ENCODE measurements at regions not wholly inside any gene's neighbourhood (a gene's known extent, or its start where the extent isn't known, plus 50 kb on each side); places are given as distances from the start of the nearest gene placed in this dataset.
"Not testable (repeated sequence)": the region's sequence is repeated elsewhere in the genome, so short reads cannot be mapped to it uniquely, and the experiment has no call there.

DNA sequence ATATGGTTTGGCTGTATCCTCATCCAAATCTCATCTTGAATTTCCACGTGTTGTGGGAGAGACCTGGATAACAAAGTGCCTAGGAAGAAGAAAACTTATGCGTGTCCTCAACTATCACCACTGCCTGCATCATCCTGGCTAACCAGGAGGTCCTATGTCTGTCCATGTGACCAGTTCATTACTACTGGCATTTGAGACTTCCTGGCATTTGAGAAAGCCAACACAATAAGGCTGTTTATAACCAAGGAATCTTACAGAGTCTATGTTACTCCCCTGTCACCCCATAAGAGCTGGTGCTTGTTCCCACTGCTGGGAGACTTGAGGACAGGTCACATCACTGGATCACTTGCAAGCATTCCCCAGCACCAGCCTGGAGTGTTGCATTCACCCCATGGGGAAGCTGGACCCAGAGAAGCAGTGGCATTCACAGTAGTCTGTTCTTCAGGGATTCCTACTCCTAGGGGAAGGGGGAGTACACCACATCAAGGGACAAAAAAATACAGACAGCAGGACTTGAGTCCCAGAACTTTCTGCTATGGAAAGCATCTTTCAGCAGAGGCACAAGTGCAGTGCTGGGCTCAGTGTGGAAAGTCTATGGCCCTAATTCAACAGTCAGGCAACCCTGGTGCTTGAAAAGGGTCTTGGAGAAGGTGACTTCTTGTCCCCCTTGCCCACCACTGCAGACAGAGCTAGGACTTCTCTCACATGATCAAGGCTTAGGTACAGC is 717.1 kb downstream of the SEMA5A start:
- no peak for DNase-seq

DNA sequence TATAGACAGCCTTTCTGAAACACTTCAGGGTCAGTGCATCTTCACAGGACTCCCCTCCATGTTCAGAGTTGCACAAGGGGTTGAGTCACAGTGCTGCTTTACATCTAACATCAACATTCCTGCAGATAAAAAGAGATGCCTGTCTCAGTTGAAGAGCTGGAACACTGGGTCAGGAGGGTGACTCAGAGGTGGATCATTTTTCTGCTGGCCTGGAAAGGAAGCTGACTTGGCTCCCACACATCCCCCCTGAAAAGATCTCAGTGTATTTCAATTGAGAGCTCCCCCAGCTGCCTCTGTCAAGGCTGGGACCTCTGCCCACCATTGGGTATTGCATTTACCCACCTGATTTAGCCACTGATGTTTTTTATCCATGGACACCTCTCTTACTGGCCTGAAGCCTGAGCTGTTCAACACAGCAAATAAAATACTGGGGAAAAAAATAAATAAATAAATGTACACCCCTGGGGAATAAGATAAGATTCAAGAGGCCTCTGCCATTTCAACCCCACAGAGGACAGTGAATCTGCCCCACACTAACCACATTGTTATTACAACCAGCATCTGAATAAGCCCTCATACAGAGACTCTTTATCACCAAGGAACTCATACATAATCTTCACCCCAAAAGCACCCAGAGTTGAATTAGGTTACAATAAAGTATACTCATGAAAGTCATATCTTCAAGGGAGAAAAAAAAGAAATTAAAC is 716.4 kb downstream of the SEMA5A start:
- DNase-seq = no peak

DNA sequence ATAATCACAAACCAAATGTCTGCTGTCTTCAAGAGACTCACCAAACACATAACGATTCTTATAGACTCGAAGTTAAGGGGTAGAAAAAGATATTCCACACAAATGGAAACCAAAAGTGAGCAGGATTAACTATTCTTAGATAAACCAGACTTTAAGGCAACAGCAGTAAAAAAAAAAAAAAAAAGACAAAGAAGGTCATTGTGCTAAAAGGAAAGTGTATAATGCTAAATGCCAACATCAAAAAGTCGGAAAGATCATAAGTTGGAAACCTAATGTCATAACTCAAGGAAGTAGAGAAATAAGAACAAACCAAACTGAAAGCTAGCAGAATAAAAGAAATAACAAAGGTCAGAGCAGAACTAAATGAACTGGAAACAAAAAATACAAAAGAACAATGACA is 714.6 kb downstream of the SEMA5A start:
- DNase-seq = no peak

DNA sequence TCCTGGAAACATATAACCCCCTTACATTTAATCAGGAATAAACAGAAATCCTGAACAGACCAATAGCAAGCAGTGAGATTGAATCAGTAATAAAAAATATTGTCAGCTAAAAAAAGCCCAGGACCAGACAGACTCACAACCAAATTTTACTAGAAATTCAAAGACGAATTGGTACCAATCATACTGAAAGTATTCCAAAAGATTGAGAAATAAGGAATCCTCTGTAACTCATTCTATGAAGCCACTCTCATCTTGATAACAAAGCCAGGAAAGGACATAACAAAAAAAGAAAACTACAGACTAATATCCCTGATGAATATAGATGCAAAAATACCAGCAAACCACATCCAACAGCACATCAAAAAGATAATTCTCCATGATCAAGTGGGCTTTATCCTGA is 714.0 kb downstream of the SEMA5A start:
- DNase-seq = no peak

DNA sequence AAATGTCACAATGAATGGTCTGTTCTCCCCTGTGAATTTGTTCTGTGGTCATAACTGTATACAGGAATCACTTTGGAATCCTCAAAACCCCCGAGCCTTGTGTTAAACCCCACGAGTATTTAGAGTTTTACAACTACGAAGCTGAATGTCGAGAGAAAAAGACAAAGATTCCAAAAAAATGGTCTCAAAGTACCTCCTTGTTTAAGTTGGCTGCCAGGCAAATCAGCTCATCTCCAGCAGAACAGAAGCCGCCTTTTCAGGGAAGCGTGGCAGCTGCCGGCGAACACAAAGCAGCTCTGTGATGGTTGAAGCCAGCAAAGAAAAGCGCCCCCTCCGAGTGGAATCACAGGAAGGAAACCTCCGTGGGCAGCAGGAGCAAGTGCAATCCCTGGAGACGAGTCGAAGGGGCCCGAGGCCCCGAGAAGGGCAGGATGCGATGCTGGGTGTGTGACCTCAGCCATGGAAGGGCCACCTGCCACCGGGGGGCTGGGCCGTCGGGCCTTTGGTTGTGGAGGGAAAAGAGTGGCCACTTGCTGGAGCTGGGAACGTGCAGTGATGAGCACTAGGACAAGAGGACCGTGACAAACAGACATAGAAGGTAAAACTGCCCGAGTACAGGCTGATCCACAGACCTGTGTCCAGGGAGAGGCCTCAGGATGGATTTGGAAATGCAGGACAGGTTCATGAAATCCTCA is 706.4 kb downstream of the SEMA5A start:
- no peak for DNase-seq

DNA sequence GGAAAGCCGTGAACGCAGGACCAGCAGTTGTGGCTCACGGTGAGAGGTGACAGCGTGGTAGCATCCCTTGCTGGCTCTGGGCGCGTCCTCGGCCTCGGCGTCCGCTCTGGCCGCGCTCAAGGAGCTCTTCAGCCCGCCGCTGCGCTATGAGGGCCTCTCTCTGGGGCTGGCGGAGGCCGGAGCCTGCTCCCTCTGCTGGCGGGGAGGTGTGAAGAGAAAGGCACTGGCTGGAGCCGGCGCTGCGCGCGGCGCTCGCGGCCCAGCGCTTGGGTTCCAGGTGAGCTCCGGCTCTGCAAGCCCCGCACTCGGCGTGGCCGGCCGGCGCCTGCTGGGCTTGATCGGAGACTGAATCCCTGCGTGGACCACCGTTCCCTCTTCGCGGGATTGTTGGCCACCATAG is 705.6 kb downstream of the SEMA5A start:
- DNase-seq = no peak

DNA sequence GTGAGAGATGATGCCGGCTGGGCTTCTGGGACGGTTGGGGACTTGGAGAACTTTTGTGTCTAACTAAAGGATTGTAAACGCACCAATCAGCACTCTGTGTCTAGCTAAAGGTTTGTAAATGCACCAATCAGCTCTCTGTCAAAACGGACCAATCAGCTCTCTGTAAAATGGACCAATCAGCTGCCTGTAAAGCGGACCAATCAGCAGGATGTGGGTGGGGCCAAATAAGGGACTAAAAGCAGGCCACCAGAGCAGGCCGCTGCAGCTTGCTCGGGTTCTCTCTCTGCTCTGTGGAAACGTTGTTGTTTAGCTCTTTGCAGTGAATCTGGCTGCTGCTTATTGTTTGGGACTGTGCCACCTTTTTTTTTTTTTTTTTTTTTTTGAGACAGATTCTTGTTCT is 705.1 kb downstream of the SEMA5A start:
- not testable (repeated sequence) for DNase-seq

DNA sequence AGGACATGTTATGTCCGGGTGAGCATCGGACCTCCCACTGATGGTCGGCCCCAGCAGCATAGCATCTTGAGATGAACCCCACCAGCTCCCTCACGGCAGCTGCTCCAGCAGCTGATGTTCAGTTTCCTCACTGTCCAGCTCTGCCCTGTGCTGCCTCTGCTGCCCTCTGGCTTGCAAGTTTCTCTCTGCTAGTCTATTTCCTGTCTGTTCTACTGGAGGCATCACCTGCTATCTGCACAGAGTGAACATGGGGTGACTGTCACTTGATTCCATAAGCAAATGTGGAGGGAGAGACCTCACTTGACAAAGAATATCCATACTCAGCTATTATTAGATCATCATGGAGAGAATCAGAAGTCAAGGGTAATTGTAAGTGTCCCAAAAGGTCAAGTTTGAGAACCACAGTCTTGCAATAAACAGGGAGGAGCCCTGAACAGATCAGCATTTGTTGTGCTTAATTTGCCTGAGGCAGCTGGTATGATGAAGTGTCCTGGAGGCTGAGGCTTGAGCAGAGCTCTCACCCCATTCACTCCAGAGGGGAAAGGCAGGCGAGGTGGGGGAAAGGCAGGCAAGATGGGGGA is 702.8 kb downstream of the SEMA5A start:
- DNase-seq = no peak

DNA sequence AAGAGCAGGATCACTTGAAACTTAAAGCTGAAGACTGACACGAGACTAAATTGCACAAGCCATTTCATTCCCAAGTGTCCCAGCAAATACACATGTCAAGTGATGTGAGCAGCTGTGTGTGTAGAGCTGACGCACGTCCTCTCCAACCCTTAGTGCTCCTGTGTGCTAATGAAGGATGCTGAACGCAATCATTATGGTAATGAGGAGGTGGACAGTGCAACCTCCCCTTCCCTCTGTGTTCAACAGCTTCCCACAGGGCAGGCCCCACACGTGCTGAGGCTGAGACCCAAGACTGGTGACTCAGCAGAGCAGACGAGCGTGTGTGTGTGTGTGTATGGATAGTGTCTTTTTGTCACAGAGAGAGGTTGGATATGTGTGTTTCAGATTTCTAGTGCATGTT is 702.1 kb downstream of the SEMA5A start:
- no peak for DNase-seq

DNA sequence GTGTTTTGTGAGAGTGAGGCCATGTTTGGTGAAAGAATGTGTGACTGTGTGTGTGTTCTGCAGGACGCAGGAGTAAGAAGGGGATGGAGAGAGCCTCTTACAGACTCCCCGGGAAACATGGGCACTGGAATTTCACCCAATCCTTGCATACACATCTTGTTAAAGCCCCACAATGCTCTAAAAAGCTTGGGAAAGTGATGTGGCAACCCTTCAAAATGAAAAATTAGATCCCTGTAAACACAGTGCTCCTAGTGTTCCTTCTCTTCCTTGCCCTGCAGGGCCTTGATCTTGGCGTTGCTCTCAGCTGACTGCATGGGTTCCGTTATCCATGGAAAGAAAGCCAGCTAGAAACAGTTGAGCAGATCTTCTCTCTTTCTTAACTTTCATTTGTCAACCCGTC is 701.7 kb downstream of the SEMA5A start:
- DNase-seq = no peak

DNA sequence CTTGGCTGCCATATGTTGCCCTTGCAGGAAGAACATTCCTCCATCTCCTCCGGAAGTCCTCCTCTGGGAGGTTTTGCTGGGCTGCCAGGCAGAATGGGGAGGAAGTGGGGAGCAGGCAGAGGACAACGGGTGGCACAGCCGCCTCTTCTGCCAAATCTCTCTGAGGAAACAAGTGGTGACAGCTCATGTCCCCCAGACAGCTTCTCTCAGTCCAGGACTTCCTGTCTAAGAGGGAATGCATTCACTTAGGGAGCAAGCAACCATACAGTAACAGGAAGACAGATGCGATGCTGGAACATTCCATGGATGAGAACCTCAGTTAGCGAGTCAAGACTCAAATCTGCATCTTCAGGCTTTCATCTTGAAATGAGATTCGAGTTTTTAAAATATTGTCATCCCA is 701.0 kb downstream of the SEMA5A start:
- DNase-seq = no peak

DNA sequence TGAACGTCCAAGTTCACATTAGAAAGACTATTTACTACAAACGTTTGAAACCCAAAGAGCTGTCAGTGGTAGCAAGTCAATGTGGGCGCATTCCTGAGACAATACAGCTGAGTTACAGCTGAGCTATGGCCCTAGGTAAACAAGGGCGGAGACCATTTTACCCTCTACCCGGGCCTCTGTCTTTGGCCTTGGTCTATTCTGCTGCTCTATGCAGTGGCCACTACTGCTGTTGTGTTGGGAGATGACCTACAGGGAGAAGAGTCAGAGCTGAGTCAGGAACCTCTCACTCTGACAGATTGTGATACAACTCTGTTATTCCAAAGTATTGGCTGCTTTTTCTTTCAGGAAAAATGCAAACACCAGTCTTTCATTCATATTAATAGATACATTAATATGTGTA is 700.6 kb downstream of the SEMA5A start:
- no peak for DNase-seq

DNA sequence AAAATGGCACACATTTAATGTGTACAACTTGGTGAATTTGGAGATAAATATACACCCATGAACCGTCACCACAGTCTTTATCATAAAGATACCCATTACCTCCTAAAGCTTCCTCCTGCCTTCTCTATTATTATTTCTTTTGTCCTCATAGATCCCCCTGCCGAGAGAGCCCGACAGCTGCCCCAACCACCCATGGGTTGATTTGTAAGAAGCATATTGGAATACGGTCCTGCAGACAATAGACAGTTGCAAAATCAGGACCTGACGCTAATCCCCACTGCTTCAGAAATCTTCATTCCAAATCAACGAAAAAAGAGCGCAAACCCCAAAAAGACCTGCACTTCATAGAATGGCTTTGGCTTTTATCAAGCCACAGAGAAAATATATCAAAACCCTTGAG is 697.5 kb downstream of the SEMA5A start:
- DNase-seq = no peak

DNA sequence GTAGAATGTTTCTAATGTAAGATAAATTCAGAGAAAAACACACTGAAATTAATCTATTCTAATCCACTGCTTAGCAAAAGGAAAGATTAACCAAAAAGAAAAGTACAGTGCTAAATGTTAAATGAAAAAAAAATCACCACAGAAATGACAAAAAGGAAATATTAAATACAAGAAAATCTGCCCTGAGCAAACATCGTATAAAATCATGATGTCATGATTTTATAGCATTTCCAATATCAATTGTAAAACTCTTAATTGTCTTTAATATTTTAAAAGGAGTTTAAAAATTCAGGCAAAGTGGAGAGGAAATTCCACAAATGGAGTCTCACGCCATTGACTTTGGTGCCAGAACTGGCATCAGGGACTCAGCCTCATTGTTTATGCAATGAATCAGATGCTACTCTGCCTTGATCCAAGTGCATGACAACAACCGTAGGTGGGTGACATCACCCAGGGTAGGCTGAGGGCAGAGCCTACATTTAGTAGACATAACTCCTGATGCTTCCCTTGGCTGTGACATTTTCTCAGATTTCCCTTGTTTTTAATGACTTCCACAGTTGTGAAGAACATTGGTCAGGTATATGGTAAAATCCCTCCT is 696.8 kb downstream of the SEMA5A start:
- no peak for DNase-seq

DNA sequence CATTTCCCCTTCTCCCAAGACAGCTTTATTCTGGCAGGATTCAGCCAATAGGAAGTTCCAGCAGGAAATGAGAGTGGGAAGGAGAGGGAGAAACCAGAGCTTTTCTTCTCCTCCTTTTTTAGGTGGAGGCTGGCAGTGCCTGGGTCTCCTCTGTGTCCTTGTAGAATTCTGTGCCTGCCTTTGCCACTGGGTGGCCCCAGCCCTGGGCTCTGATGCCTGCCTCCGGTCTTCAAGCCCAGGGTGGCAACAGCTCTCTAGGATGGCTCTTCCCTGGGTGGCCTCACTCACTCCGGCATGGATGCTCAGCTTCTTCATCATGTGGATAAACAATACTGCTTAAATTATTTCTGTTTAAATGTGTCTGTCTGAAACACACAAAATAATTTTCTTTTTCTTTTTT is 694.8 kb downstream of the SEMA5A start:
- no peak for DNase-seq

DNA sequence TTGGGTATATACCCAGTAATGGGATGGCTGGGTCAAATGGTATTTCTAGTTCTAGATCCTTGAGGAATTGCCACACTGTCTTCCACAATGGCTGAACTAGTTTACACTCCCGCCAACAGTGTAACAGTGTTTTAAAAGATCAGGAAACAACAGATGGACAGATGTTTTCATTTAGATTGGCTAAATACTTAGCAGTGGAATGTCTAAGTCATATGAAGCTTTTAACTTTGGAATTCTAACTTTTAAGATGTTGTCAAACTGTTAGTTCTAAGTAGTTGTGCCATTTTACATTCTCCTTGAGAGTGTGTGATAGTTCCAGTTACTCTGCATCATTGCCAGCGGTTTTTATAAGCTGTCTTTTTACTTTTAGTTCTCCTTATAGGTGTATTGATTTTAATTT is 688.8 kb downstream of the SEMA5A start:
- no peak for DNase-seq

DNA sequence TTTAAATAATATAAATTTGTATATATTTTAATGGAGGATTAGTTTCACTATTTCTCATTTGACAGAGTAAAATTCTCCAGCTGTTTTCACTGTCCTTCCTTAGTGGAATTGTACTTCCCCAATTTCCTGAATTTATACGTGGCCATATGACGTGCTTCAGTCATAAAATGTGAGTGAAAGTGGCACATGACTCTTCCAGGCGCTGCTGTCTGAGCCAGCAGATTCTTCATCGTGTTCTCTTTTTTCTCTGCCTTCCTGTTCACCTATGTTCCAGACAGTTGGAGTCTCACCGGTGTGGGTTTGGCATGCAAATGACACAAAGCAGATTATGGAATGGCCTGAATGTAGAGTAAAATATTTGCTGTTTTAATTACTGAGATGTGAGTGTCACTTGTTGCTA is 684.1 kb downstream of the SEMA5A start:
- DNase-seq = no peak

DNA sequence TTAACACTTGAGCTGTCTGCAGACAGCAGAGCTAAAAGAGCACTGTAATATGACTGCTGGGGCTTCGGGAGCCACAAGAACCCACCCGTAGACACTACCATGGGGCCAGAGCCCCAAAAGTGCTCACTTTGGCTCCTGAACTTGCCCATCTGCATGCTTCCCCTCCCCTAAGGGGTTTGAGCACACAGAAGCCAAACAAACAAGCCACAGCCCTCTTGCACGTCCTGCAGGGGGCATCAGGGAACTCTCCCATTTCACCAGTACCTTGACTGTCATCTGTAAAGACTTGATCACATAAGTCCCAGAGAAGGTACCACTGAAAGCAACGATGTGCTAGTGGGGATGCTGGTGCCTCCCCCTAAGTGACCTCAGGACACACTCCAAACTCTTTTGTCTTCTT is 681.8 kb downstream of the SEMA5A start:
- DNase-seq = no peak

DNA sequence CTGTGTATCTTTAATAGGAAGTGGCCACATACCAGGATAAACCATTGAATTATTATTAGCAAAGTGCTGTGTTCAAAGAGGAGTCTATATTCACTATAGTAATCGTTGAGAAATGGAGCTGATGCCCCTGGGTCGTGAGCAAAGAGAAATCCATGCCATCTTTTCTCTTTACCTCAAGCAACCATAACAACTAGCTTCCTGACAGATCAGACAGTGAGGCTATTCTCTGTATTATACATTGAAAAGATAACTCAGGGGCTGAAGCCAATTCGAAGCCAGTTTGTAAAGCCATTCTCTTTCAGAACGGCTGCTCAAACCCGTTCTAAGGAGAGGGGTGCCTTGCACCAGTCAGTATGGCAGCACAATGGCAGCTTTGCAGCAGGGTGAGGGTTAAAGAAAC is 680.6 kb downstream of the SEMA5A start:
- no peak for DNase-seq

DNA sequence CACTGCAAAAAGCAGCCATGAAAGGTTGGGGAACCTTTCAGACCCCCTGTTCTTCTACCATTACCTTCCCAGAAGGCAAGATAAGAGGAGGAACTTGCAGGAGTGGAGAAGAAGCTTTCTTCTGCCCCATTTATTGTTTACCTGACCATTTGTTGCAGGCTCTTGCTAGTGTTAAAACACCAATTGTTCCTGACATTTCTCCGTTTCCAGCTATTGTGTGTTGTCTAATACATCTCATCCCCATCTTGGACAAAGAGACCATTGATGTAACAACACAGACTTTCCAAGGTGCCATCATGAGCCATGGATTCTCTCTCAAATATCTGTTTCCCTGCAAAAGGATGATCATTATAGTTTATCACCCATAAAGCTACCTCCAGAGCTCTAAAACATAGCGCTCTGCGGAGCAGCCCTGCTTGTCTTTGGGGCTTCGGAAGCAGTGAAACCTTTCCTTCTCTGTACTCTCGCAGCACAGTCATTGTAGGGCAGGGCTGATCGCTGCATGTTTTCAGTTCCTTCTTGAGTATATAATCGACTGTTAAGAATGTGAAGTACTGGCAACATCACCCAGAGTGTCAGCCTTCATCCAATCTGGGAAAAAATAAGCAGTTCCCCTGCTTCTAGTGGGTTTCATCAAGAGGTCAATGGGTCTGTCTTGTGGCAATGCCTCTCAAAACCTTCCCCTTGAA is 680.0 kb downstream of the SEMA5A start:
- no peak for DNase-seq

DNA sequence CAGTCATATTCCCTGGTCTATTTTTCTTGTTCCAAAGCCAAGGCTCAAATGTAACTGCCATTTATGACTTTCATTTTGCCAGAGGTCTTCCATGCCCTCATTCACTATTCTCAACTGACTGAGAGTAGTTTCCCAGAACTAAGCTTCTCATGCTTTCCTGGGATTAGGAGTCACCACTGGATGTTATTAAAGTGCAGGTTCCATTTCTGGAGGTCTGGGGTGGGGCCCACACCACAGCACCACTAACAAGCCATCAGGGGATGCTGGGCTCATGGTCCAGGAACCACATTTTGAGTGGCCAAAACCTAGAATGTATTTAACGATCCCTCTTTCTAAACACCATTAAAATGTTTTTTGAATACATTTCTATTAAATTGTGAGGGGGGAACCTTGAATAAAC is 677.6 kb downstream of the SEMA5A start:
- DNase-seq = no peak

DNA sequence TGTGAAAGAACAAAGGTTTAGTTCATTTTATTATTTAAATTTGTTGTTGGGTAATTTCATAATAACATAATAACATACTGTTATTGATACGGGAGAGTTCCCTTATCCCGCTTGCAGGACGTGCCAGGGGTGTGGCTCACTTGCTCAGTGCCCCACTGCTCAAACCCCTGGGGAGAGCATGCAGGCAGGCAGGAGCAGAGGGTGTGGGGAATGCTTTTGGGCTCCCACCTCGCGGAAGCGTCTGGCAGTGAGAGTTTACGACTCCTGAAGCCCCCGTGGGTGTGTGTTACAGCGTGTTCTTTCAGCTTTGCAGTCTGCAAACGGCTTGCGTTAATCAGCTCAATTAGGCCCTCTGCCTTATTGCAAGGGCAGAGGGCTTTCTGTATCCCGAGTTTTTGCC is 675.9 kb downstream of the SEMA5A start:
- no peak for DNase-seq
